Stimulated activated effector memory CD8-positive, alpha-beta T cell treated with anti-CD3 and anti-CD28 coated beads, Interleukin-12 subunit alpha, Interleukin-12 subunit beta, amount 100 ng/mL, for 72 hours (primary cell): ENCODE measurements at regions not wholly inside any gene's neighbourhood (a gene's known extent, or its start where the extent isn't known, plus 50 kb on each side); places are given as distances from the start of the nearest gene placed in this dataset.
A peak's percentile ranks its signal among the peaks of the same experiment; 100 is the strongest.

Experiments
- ATAC-seq: fragments of 150-1000 bp; cut with Tn5 transposase; 2 replicates; pipeline ENCODE4 v1.10.0; 2021
- DNase-seq, 2 donors: peaks; one replicate each; pipeline ENCODE4 v3.0.0; 2021 to 2022; ENCODE audit warnings: low spot score in 2 of 2
- H3K27ac Mint-ChIP-seq: one replicate; pipeline ENCODE4 v1.8.0; 2022; ENCODE audit warnings: mild to moderate bottlenecking, mixed read lengths
- H3K36me3 Mint-ChIP-seq: one replicate; pipeline ENCODE4 v1.8.0; 2022; ENCODE audit warnings: mild to moderate bottlenecking, mixed read lengths
- H3K4me1 Mint-ChIP-seq: one replicate; pipeline ENCODE4 v1.8.0; 2022; ENCODE audit warnings: mixed read lengths
- H3K4me3 Mint-ChIP-seq: one replicate; pipeline ENCODE4 v1.8.0; 2022; ENCODE audit warnings: mild to moderate bottlenecking, mixed read lengths
- H3K9me3 Mint-ChIP-seq: one replicate; pipeline ENCODE4 v1.8.0; 2022; ENCODE audit warnings: mixed read lengths

DNA sequence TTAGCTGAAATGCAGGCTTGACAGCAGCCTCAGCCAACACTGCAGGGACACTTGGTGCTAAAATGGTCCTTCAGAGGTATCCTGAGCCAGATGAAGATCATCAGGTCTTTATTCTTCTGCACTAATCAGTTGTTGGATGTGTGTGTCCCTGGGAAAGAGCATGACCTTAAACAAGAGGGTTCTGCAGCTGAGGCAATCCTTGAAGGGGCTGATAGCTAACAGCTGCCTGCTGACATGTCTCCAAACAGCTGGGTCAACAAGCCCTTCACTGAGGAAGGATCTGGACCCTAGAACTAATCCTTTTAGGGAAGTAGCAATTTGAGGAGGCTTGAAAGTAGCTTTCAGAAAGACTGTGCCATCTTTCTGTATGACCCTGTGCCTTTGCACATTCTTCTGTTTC lies 376.3 kb upstream of the ACTBL2 start:
- peak; percentile 34 for ATAC-seq
- Mint-ChIP-seq H3K4me3 (no peak overlapping the region), H3K27ac (no peak overlapping the region), H3K9me3 (no peaks in the 10 kb centered on the region), H3K4me1 (no peaks in the 10 kb centered on the region), H3K36me3 (no peaks in the 10 kb centered on the region)
- DNase-seq, result no peak

DNA sequence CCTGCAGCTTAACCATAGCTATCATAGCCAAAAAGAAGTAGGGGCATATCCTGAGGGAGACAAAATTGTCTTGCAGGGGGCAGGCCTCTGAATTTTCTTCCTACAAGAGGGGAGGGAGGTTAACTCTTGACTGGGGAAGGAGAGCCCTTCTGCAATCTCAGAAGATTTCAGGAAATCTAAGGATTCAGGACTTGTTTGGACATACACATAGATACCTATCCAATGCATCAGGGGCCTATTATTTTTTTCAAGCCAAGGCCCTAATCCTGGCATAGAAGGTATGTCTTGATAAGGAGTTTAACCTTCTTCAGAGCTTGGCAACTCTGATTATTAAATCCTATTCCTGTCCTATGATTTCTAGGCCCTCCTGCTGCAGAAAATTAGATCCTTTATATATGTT lies 375.1 kb upstream of the ACTBL2 start:
- ATAC-seq, result no peak
- H3K4me3 Mint-ChIP-seq, result no peak overlapping the region
- no peaks in the 10 kb centered on the region for H3K36me3 Mint-ChIP-seq
- no peaks in the 10 kb centered on the region for H3K9me3 Mint-ChIP-seq
- DNase-seq, result no peak
- no peak overlapping the region for H3K27ac Mint-ChIP-seq
- no peaks in the 10 kb centered on the region for H3K4me1 Mint-ChIP-seq

DNA sequence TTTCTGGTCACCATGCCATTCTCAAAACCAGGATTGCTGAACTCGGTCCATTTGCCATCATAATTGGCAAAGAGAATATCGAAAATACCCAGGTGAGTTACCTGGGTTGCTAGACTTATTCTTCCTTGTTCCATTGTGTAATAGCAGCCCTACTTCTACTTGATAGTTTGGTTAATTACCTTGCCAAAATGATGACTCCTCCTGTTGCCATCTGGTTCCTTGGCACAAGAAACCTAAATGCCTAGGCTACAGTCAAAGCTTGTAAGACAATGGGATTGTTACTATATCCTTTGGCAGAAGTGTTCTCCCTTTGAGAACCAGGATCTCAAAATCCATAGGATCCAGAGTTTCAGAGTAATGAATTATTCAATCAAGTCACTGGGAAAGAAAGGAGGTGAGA lies 373.2 kb upstream of the ACTBL2 start:
- ATAC-seq, result no peak
- Mint-ChIP-seq H3K9me3 (peaks cover 2% of the 10 kb centered on the region), H3K4me3 (no peak overlapping the region), H3K36me3 (no peaks in the 10 kb centered on the region), H3K4me1 (no peaks in the 10 kb centered on the region), H3K27ac (no peak overlapping the region)
- DNase-seq, result no peak

DNA sequence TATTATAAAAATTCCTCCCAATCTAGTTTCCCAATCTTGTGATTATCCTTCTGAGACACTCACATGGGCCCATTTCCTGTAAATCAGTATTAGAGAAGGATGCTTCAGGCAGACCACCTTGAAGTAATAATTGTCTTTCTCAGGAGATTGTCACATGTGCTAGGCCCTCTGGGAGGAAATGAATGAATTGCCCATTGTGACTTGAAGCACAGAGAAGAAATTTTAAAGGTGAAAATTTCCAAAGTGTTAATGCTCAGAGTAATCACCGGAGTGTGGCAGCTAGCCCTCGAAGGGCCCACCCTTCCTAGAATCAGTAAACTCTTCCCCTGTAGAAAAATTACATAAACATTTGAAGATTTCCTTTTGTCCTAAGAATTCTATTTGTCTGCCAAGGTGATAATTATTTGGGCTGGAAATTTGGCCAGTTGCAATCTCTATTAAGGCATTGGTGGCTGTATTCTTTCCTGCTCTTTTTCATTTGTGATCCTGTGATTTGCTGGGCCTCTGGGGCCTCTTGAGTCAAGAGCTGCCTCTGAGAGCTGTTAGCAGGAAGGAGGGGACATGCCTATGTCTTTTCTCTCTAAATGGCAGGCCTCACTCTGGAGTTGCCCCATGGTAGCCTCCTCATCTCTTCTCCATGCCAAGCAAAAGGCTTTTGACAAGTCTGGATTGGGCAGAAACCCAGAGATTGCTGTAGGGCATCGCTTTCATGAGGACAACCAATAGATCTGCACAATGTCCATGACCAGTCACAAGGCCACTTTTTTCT lies 371.5 kb upstream of the ACTBL2 start:
- no peak for DNase-seq
- peaks cover 2% of the 10 kb centered on the region for H3K9me3 Mint-ChIP-seq
- no peaks in the 10 kb centered on the region for H3K4me1 Mint-ChIP-seq
- H3K27ac Mint-ChIP-seq, result no peak overlapping the region
- ATAC-seq, result no peak
- H3K36me3 Mint-ChIP-seq, result no peaks in the 10 kb centered on the region
- H3K4me3 Mint-ChIP-seq, result no peak overlapping the region

DNA sequence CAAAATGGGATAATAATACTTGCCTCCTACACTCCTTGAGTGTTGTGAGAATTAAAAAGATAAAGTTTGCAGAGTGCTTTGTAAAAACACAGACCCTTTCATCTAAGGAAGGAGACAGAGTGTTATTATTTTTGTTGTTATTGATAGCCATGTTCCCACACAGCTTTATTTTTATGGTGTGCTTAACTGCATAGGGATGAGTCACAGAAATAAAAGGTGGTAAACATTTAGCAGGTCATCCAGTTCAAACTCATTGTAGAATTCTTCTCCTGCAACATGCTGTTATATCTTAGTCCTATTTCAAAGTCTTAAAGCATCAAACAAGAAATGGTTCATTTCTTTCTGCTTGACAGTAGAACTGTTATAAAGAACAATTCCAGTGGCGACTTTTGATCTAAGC lies 367.5 kb upstream of the ACTBL2 start:
- H3K4me1 Mint-ChIP-seq, result no peaks in the 10 kb centered on the region

DNA sequence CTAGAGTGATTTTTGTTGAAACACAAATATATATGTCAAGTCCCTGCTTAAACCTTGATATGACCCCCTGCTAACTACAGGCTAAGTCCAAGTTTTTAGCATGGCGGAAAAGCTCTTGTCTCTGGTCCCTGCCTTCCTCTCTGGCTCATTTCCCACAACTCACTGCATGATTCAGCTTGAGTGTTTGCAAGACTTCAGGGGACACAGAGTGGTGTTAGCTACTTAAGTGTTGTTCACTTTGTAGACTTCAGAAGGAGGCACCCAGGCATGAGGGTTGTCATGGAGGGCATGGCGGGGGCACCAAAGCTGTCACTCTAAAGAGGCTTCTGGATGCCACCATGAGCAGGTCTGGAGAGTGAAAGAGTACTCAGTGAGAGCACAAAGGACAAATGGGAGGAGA lies 362.4 kb upstream of the ACTBL2 start:
- H3K4me3 Mint-ChIP-seq, result no peak overlapping the region
- no peaks in the 10 kb centered on the region for H3K36me3 Mint-ChIP-seq
- ATAC-seq (no peak), DNase-seq (no peak)
- H3K4me1 Mint-ChIP-seq, result no peaks in the 10 kb centered on the region
- H3K9me3 Mint-ChIP-seq, result no peaks in the 10 kb centered on the region
- no peak overlapping the region for H3K27ac Mint-ChIP-seq

More for the DNA sequence above, 367.5 kb upstream of the ACTBL2 start:
- no peak for ATAC-seq
- Mint-ChIP-seq H3K4me3 (no peak overlapping the region), H3K36me3 (no peaks in the 10 kb centered on the region), H3K9me3 (peaks cover 2% of the 10 kb centered on the region), H3K27ac (no peak overlapping the region)
- DNase-seq, result no peak

DNA sequence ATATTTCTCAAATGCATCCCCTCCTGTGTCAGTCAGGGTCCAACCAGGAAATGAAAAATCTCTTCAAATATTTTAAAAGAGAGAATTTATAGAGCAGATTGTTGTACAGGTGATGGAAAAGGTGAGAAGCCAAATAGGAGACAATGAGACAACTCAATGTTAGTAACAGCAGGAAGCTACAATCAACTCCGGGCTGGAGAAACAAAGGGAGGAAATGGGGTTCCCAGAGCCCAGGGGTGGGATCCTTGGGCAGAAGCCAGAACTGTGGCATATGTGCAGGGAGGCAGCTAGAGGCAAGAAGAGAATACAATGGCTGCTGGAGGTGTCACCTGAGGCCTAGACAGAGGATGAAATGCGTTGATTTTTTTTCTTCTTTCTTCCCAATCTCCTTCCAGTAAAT lies 361.8 kb upstream of the ACTBL2 start:
- no peaks in the 10 kb centered on the region for H3K36me3 Mint-ChIP-seq
- H3K4me3 Mint-ChIP-seq, result no peak overlapping the region
- no peaks in the 10 kb centered on the region for H3K4me1 Mint-ChIP-seq
- H3K9me3 Mint-ChIP-seq, result no peaks in the 10 kb centered on the region
- no peak for DNase-seq
- ATAC-seq, result no peak
- no peak overlapping the region for H3K27ac Mint-ChIP-seq

DNA sequence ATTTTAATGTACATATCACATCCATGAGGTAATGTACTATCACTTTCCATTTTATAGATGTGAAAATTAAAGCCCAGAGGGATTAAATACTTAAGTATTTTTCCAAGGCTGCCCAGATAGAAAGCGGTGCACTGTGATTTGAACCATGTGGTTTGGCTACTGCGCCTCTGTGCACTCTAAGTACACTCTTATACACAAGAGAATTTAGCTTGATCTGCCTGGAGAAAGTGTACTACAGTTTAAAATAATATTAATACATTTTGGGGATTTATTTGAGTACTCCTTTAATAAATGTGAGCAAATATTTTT lies 360.4 kb upstream of the ACTBL2 start:
- Mint-ChIP-seq H3K9me3 (no peaks in the 10 kb centered on the region), H3K36me3 (no peaks in the 10 kb centered on the region), H3K4me3 (no peak overlapping the region), H3K27ac (no peak overlapping the region), H3K4me1 (no peaks in the 10 kb centered on the region)
- DNase-seq (no peak), ATAC-seq (no peak)

DNA sequence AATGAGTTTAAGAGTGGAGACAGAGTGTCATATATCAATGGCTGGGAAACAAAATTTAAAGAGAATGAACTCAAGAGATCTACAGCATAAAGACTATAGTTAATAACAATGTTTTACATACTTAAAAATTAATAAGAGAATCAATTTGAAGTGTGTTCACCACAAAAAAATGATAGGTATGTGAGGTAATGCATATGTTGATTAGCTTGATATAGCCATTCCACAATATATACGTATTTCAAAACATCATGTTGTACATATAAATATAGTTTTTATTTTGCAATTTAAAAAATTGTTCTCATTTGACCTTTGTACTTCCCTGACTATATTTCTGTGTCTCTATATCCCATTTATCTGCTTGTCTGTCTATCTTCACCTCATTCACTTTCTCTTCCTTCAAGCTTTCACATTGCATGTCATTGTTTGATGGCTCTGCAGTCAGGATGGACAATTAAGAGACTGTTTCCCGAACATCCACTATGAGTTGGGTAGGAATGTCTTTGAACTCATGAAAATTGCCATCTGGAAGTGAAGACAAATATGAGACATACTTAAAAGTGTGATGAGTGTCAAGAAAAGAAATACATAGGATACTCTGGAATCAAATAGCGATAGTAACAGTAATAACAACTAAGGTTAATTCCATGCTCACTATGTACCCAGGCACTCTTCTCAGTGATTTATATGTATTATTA lies 359.9 kb upstream of the ACTBL2 start:
- ATAC-seq (no peak), DNase-seq (no peak)
- Mint-ChIP-seq H3K4me3 (no peak overlapping the region), H3K27ac (no peak overlapping the region), H3K9me3 (no peaks in the 10 kb centered on the region), H3K4me1 (no peaks in the 10 kb centered on the region), H3K36me3 (no peaks in the 10 kb centered on the region)

DNA sequence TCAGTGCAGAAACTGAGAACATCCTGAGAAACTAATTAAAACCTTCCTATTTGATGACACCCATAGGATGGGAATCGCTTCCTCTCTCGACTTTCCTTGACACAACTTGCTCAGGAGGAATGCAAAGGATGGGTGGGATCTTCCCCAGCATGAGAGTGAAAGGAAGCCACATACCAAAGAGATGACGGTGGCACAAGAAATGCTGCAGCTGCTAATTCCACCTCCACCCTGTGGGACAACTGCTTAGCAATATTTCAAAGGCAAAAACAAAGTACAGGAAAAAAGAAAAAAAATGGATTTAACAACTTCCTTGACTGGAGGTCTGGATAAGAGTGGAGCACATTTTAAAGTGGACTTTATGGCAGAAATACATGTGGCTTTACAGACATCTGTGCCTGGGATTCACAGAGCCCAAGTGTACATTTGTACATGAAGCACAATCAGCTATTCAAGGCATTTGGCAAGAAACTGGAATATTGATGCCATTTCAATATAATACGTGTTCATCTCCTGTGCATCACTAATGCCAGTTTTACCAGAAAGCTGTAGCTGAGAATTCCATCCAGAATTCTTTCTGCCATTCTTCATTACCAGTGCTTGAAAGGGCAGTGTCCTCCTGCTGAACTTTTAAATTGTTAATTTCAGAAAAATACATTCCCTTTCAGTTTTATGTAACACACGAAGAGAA lies 359.2 kb upstream of the ACTBL2 start:
- H3K9me3 Mint-ChIP-seq, result no peaks in the 10 kb centered on the region
- no peak overlapping the region for H3K27ac Mint-ChIP-seq
- ATAC-seq (no peak), DNase-seq (no peak)
- no peaks in the 10 kb centered on the region for H3K36me3 Mint-ChIP-seq
- H3K4me3 Mint-ChIP-seq, result no peak overlapping the region
- H3K4me1 Mint-ChIP-seq, result no peaks in the 10 kb centered on the region

DNA sequence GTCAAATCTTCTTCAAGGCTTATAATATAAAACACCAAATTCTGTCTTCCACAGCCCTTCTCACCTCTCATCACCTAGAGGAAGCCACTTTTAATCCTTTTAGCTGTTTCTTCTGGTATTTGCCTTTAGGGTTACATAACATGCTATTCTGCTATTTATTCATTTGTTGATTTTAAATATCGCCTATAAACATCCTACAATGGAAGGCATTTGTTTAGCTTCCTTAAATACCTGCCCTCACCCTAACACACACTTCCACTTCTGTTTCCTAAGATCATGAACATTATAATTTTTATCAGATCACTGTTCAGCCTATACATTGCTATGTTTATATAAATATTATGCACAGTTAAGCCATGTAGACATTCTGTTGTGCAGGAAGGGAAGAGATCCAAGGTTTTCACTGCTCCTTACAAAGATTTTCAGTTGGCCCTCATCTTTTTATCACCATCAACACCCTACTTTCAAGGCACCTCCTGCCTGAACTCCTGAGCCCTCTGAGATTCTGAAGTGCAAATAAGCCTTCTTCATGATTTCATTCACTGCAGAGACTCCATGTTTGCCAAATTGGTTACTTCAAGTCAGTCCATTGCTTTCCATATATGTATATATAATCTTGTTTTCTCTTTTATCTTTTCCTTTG lies 356.9 kb upstream of the ACTBL2 start:
- no peaks in the 10 kb centered on the region for H3K4me1 Mint-ChIP-seq
- H3K4me3 Mint-ChIP-seq, result no peak overlapping the region
- DNase-seq (no peak), ATAC-seq (no peak)
- H3K9me3 Mint-ChIP-seq, result no peaks in the 10 kb centered on the region
- H3K27ac Mint-ChIP-seq, result no peak overlapping the region
- H3K36me3 Mint-ChIP-seq, result no peaks in the 10 kb centered on the region

DNA sequence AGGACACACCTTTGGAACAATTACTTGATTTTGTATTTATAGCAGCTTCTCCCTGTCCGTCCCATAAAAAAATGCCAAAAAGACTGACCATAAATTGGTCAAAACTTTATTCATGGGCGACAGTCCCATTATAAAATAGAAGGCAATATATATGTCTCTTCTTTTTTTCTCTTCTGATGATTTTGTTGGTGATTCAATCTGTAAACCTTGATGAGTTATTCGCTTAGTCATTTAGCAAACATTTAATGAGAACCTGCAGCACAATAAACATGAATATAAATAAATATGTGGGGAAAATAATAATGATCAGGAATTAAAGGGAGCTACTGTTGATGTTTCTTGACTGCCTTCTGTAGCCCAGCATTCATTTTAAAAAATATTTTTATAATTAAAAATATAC lies 356.4 kb upstream of the ACTBL2 start:
- Mint-ChIP-seq H3K9me3 (no peaks in the 10 kb centered on the region), H3K4me3 (no peak overlapping the region), H3K27ac (no peak overlapping the region), H3K36me3 (no peaks in the 10 kb centered on the region), H3K4me1 (no peaks in the 10 kb centered on the region)
- DNase-seq, result no peak
- ATAC-seq, result no peak

DNA sequence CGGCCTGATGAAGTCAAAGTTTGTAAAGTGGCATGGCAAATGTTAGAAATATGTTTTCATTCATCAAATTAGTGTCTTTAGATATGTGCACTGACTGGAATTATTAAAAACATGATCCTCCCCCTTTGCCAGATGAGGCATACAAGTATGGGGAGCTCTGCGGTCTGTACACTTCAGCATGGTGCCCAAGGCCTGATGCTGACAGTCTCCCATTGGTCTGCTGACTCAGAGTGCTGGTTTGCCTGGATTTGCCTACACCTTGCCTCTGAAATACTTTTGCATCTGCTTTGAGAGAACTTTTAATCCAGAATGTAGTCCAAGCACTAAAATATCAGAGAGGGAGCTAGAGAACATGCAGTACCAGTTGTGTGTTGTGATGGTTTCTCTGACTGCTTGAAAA lies 354.3 kb upstream of the ACTBL2 start:
- ATAC-seq, result no peak
- no peak for DNase-seq
- Mint-ChIP-seq H3K4me1 (no peaks in the 10 kb centered on the region), H3K9me3 (no peaks in the 10 kb centered on the region), H3K27ac (no peak overlapping the region), H3K4me3 (no peak overlapping the region), H3K36me3 (no peaks in the 10 kb centered on the region)

DNA sequence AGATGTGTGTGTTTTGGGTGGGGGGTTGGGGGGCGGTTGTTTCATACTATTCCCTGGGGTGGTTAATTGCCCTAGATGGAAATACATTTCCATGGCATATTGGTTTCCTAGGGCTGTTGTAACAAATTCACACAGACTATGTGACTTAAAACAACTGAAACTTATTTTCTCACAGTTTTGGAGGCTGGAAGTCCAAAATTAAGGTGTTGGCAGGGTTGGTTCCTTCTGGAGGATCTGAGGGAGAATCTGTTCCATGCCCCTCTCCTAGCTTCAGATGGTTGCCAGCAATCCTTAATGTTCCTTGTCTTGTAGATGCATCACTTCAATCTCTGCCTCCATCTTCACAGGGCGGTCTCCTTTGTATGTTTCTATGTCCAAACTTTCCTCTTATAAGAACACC lies 353.7 kb upstream of the ACTBL2 start:
- Mint-ChIP-seq H3K27ac (no peak overlapping the region), H3K4me1 (no peaks in the 10 kb centered on the region), H3K36me3 (no peaks in the 10 kb centered on the region), H3K4me3 (no peak overlapping the region), H3K9me3 (no peaks in the 10 kb centered on the region)
- DNase-seq (no peak), ATAC-seq (no peak)

DNA sequence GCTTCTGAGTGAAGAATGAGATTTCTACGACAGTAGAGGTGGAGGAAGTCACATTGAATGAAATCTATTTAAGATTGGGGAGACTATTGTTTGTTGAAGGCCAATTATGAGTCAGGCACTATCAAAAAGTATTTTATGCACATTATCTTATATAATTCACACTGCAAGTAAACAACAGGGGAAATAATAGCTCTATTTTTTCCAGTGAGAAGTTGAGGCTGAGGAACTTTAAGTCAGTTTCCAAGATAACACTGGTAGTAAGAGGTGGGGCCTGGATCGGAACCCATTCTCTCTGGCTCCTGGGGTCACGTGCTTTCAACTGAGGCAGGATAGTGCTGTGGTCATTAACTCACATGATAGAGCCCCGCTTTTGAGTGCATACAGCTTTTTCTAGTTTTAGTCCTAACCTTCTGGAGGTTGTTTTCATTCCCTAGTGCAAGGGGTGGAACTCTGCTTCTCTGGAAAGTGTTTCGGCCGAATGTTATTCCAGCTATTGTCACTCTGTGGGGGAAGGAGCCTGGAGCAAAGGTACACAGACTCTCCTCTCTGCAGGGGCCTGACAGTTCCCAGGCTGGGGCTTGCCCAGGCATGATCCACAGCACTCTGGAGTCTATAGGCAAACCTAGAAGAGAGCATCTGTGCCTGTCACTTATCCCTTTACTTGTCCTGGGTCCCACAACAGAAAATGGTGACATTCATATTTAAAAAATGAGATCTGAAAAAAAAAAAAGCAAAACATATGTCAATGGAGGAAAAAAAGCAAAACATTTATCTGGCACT lies 352.4 kb upstream of the ACTBL2 start:
- Mint-ChIP-seq H3K9me3 (no peaks in the 10 kb centered on the region), H3K36me3 (no peaks in the 10 kb centered on the region), H3K27ac (no peak overlapping the region), H3K4me3 (no peak overlapping the region), H3K4me1 (no peaks in the 10 kb centered on the region)
- DNase-seq (no peak), ATAC-seq (no peak)
